ENCODE measurements at regions not wholly inside any gene's neighbourhood (a gene's known extent, or its start where the extent isn't known, plus 50 kb on each side); places are given as distances from the start of the nearest gene placed in this dataset.
"Not testable (repeated sequence)": the region's sequence is repeated elsewhere in the genome, so short reads cannot be mapped to it uniquely, and the experiment has no call there.

DNA sequence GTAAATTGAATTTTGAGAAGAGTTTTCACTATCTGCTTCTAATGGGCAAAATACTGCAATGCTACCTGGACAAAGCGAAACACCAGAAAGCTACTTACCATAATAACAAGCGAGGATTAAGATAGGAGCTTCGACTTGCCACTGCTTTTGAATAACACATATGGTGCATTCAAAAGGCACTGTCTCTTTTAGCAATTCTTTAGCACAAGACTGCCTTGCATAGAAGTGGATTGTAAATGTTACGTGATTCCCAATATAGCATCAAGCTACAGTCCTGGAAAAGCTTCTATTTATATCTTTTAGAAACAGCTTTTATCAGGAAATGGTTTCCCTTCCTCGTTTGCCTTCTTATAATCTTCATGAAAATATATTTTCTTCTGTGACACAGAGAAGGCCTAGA, 258.7 kb upstream of the PDE3A start:
- no peak for DNase-seq

DNA sequence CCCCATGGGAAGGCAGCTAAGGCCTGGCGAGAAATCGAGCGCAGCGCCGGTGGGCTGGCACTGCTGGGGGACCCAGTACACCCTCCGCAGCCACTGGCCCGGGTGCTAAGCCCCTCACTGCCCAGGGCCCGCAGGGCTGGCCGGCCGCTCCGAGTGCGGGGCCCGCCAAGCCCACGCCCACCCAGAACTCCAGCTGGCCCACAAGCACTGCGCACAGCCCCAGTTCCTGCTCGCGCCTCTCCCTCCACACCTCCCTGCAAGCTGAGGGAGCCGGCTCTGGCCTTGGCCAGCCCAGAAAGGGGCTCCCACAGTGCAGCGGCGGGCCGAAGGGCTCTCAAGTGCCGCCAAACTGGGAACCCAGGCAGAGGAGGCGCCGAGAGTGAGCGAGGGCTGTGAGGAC, 253.0 kb upstream of the PDE3A start:
- DNase-seq: not testable (repeated sequence)

DNA sequence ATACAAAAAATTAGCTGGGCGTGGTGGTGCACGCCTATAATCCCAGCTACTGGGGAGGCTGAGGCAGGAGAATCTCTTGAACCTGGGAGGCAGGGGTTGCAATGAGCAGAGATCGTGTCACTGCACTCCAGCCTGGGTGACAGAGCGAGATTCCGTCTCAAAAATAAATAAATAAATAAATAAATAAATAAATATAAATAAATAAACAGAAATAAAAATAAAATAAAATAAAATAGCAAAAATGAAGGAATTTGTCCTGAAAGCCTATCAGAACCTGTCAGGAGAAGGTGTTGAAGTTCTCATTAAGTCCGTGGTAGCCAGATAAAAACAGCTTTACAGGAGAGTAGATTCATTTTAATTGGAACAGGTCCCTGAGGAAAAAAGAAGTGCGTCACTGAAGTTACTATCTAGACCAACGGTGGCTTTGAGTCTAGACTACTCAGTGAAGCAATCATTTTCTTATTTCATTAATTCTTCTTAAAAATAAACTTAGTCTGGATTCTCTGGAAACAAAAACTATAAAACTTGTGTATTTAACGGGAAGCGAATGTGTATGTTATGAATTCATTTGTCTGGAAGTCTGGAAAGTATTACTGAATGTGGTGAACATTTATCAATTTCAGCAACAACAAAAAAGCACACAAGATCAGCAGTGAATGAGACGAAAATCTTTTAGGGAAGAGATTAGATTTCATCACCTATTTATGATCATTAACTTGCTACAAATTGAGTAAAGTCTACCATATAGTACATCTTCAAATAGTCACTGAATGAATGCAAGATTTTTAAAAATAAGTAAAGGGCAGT, 248.5 kb upstream of the PDE3A start:
- no peak for DNase-seq

GRCh38 chr12:20120403-20120725, 248.0 kb upstream of the PDE3A start:
- DNase-seq: no peak

DNA sequence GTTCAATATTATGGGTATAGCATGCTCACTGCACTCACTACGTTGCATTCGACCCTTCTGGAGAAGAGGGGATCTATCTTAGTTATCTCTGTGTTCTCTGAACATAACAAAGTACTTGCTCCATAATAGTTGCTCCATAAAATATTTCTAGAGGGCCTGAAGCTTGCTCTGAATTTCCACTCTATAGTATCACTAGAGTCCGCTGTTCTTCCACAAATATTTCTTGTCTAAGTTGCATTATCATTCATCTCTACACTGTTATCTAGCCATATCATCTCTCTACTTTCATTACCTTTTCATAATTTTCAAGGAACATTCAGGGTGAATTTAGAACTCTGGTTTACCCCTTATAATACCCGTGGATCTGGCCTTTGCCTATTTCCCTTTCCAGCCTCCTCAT, 246.1 kb upstream of the PDE3A start:
- no peak for DNase-seq

GRCh38 chr12:20123465-20123864, 244.9 kb upstream of the PDE3A start:
- DNase-seq: no peak

DNA sequence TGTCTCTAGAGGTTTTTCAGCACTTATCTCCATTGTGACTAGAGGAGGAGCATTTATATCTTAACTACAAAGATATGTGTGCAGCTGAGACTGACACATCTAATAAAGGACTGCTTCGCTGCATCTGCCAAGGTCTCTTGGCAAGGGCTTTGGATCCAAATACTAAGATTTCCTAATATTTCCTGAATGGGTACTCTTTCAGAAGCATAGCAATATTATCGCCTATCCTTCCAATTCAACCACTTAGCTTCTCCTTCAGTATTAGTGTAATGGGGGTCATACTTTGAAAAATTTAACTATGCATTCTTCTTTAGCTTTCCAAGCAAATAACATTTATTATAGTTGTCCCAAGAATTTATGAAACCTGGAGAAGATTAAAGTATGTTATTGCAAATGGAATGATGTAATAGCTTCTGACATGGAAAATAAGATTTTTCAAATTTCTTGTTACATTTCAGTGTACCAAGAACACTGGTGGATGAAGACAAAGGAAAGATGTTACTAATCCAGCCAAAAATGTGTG, 243.0 kb upstream of the PDE3A start:
- no peak for DNase-seq

DNA sequence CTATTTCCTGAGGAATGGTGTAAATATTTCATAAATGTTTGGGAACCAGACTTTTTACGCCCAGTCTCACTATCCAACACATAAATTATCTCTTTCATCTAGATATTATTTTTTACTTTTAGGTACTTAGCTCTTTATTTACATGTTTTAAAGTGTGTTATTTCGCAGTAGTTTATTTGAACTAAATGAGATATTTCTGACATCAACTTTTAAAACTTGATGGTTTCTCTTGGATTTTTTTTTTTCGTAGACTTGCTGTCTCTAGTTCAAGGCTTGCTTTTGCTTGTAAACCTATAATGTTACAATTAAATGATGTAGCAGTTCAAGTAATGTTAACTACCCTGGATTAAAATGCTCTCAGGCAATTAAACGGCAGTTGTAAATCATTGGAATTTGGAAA, 241.7 kb upstream of the PDE3A start:
- DNase-seq: no peak

DNA sequence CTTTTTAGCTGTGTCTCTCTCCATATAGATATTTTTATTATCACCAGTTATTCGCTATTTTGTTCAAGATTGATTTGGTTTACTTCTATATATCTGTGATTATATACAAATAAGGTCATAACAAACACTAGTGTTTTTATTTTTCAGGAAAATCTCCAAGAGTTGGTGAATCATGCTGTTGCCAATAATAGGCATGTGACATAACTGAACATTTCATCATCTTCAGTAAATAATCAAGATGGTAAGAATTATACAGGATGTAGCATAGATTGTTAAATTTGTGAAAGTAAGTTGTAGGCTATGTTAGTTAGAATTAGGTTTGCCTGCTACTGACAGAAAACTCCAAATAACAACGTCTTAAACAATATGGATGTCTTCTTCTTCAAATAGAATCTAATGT, 240.9 kb upstream of the PDE3A start:
- DNase-seq: no peak

- DNase-seq: no peak
Measured at GRCh38 chr12:20128928-20129327, 239.4 kb upstream of the PDE3A start.

GRCh38 chr12:20132818-20133217, 235.5 kb upstream of the PDE3A start:
- DNase-seq: no peak

GRCh38 chr12:20134652-20135051, 233.7 kb upstream of the PDE3A start:
- DNase-seq: no peak

DNA sequence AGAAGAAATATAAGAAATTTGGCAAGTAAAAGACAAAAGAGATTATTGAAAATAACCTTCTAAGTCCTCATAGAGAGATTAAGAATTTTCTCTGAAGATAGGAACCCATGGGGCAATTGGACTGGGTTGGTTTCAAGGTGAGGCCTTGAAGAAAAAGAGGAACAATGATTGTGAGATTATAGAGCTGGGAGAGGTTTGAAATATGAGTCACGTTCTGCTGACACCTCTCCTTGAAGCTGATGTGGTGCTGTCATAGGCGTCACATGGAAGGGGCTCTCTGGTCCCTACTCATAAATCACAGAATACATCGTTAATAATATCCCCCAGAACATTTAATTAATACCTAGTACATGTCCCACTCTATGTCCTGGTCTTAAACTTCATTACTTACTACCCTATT, 227.6 kb upstream of the PDE3A start:
- no peak for DNase-seq

DNA sequence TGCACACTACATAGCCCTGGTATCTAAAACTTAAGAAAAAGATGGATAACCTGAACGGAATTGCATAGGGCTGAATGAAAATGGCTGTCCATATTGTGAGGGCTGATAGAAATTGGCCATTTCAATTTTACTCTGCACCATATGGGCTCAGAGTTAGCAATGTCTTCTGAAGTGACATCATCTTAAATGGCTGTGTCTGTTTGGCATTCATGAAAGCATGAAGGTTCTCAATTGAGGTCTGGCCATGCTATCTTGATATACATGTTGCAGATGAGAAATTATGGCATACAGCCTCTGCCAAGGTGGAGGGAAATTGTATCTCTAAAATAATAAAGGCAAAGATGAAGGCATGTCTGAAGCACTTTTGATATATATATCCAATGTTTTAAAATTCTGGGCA, 226.0 kb upstream of the PDE3A start:
- no peak for DNase-seq

GRCh38 chr12:20142956-20143355, 225.4 kb upstream of the PDE3A start:
- no peak for DNase-seq

GRCh38 chr12:20144341-20144740, 224.0 kb upstream of the PDE3A start:
- no peak for DNase-seq

DNA sequence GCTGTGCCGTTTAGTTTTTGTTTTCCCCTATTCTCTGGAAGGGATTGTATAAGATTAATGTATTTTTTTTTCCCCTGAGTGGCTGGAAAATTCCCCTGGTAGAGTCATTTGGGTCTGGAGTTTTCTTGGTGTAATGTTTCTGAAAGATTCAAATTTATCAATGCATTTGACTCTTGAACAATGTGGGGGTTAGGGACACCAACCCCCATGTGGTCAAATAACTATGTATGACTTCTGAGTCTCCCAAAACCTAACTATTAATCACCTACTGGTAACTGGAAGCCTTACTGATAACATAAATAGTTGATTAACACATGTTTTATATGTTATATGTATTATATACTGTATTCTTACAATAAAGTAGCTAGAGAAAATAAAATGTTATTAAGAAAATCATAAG, 220.1 kb upstream of the PDE3A start:
- DNase-seq: no peak

GRCh38 chr12:20150835-20151422, 217.4 kb upstream of the PDE3A start:
- no peak for DNase-seq

- no peak for DNase-seq
Measured at GRCh38 chr12:20154052-20154451, 214.3 kb upstream of the PDE3A start.

DNA sequence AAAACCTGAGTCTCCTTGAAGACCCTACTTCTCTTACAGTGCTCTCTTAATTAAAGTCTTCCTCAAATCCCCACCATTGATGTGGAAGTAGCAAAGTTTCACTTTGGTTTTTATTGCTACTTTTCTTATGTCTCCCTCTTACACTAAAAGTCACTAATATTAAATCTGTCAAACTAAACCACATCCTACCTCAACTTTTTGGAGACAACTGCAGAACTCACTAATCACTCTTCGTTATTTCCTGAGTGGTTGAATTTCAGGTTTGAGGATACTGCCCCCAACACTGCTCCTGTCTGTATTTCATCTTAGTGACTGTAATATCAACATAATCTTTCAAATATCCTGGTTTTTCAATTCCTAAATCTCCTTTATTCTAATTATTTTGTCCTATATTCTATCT, 213.0 kb upstream of the PDE3A start:
- no peak for DNase-seq

DNA sequence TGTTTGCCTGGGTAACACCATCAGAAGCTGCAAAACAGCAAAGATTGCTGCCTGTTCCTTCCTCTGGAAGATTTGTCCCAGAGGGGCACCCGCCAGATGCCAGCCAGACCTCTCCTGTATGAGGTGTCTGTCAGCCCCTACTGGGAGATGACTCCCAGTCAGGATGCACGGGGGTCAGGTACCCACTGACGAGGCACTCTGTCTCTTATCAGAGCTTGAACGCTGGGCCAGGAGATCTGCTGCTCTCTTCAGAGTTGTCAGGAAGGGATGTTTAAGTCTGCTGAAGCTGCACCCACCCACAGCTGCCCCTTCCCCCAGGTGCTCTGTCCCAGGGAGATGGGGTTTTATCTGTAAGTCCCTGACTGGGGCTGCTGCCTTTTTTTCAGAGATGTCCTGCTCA, 207.4 kb upstream of the PDE3A start:
- not testable (repeated sequence) for DNase-seq

GRCh38 chr12:20174528-20175175, 193.7 kb upstream of the PDE3A start:
- DNase-seq: no peak

Measured in amygdala (tissue), 56 donors.